ENCODE measurements at regions not wholly inside any gene's neighbourhood (a gene's known extent, or its start where the extent isn't known, plus 50 kb on each side); places are given as distances from the start of the nearest gene placed in this dataset.

DNA sequence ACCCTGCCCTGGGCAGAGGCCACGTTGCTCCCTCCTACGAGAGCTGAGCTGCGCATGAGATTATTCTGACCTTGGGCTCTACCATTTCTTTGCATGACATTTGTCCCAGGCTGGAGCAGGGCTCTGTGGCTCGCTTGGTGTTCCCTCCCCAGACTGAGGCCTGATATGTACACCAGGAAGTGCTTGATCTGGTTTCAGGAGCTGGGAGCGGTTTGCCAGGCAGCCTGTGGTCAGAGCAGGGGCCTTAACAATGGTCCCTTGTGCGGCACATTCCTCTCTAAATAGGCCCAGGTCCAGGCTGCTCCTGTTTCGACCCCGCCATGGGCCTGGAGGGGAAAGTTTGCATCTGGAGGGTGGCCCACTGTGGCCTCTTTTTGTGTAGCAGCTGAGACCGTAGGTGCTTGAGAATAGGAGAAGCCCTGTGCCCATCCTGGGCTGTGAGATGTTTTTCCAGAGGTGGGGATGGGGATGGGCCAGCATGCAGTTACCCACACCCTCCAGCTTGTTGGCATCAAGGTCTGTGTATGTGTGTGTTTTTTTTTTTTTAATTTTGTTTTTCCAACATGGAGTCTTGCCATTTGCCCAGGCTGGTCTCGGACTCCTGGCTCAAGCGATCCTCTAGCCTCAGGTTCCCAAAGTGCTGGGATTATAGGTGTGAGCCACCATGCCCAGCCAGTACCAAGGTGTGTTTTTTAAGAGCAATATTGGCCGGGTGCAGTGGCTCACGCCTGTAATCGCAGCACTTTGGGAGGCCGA, 253.9 kb downstream of the SEC14L1 start:
- TF ChIP-seq, protein P1, sequence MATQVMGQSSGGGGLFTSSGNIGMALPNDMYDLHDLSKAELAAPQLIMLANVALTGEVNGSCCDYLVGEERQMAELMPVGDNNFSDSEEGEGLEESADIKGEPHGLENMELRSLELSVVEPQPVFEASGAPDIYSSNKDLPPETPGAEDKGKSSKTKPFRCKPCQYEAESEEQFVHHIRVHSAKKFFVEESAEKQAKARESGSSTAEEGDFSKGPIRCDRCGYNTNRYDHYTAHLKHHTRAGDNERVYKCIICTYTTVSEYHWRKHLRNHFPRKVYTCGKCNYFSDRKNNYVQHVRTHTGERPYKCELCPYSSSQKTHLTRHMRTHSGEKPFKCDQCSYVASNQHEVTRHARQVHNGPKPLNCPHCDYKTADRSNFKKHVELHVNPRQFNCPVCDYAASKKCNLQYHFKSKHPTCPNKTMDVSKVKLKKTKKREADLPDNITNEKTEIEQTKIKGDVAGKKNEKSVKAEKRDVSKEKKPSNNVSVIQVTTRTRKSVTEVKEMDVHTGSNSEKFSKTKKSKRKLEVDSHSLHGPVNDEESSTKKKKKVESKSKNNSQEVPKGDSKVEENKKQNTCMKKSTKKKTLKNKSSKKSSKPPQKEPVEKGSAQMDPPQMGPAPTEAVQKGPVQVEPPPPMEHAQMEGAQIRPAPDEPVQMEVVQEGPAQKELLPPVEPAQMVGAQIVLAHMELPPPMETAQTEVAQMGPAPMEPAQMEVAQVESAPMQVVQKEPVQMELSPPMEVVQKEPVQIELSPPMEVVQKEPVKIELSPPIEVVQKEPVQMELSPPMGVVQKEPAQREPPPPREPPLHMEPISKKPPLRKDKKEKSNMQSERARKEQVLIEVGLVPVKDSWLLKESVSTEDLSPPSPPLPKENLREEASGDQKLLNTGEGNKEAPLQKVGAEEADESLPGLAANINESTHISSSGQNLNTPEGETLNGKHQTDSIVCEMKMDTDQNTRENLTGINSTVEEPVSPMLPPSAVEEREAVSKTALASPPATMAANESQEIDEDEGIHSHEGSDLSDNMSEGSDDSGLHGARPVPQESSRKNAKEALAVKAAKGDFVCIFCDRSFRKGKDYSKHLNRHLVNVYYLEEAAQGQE (IDR thresholded peaks at IDR 0.05; ENCODE audit: low read depth), result no peak
- no peak for TF ChIP-seq CREB1 (IDR thresholded peaks at IDR 0.05; ENCODE audit: low read depth)
- no peak for TF ChIP-seq FOXM1 (IDR thresholded peaks at IDR 0.05; ENCODE audit: borderline replicate concordance, low read depth)
- no peak for TF ChIP-seq TCF12 (IDR thresholded peaks at IDR 0.05; ENCODE audit: low read depth)
- TF ChIP-seq EP300 (IDR thresholded peaks at IDR 0.05; ENCODE audit: borderline replicate concordance), result no peak
- TF ChIP-seq, protein P2, sequence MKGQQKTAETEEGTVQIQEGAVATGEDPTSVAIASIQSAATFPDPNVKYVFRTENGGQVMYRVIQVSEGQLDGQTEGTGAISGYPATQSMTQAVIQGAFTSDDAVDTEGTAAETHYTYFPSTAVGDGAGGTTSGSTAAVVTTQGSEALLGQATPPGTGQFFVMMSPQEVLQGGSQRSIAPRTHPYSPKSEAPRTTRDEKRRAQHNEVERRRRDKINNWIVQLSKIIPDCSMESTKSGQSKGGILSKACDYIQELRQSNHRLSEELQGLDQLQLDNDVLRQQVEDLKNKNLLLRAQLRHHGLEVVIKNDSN (IDR thresholded peaks at IDR 0.05), result no peak
- TF ChIP-seq, protein P3, sequence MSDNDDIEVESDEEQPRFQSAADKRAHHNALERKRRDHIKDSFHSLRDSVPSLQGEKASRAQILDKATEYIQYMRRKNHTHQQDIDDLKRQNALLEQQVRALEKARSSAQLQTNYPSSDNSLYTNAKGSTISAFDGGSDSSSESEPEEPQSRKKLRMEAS (IDR thresholded peaks at IDR 0.05), result no peak
- TF ChIP-seq YY1 (IDR thresholded peaks at IDR 0.05; ENCODE audit: low read depth), result no peak

DNA sequence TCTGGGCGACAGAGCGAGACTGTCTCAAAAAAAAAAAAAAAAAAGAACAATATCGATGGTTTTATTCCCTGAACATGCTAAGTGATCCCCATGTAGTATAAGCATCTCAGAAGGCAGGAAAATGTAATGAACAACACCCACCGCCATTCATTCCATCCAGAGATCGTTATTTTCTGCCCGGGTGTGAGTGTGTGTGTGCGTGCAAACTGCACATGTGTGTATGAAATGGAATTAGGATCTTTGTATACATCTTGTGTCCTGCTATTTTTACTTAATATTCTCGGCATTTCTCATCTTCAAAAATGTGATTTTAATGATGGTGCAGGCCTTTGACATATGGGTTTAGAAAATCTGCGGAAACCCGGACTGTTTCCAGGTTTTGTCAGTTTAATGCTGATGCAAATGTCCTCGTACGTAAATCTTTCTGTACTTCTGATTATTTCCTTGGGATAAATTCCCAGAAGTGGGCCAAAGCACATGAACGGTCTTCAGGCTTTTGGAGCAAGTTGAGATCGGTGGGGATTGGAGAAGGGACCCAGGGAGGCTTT, 254.8 kb downstream of the SEC14L1 start:
- no peak for TF ChIP-seq EP300 (IDR thresholded peaks at IDR 0.05; ENCODE audit: borderline replicate concordance)
- TF ChIP-seq, protein P1 (IDR thresholded peaks at IDR 0.05; ENCODE audit: low read depth), result no peak
- TF ChIP-seq NFIC (IDR thresholded peaks at IDR 0.05), result no peak
- TF ChIP-seq, protein P3 (IDR thresholded peaks at IDR 0.05), result no peak
- no peak for TF ChIP-seq TAF1 (IDR thresholded peaks at IDR 0.05; ENCODE audit: low read depth)
- TF ChIP-seq, protein P2 (IDR thresholded peaks at IDR 0.05), result no peak
- TF ChIP-seq TCF12 (IDR thresholded peaks at IDR 0.05; ENCODE audit: low read depth), result no peak
- no peak for TF ChIP-seq FOXM1 (IDR thresholded peaks at IDR 0.05; ENCODE audit: borderline replicate concordance, low read depth)

DNA sequence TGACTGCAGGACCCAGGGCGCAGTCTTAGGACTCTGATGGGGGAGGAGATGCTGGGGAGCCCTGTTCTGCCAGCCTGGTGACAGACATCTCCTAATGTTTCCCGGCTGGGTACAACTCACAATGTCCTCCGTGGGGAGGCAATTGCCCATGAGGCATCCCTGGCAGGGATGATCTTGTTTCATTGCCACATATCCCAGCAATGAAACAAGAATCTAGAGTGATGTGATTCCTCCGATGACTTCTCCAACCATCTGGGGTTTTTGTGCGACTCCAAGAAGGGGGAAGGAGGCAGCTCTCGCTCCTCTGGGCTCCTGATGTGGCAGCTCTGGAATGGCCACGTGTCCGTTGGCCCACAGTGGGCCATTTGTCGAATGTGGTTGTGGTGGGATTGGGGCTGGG, 255.8 kb downstream of the SEC14L1 start:
- TF ChIP-seq TEAD4 (IDR thresholded peaks at IDR 0.05) (no peak), EP300 (IDR thresholded peaks at IDR 0.05; ENCODE audit: borderline replicate concordance) (no peak), ZBTB7A (IDR thresholded peaks at IDR 0.05; ENCODE audit: low read depth) (no peak), NFIC (IDR thresholded peaks at IDR 0.05) (no peak), CREB1 (IDR thresholded peaks at IDR 0.05; ENCODE audit: low read depth) (no peak), TAF1 (IDR thresholded peaks at IDR 0.05; ENCODE audit: low read depth) (no peak), CEBPB (IDR thresholded peaks at IDR 0.05) (no peak), TCF12 (IDR thresholded peaks at IDR 0.05; ENCODE audit: low read depth) (no peak), EGR1 (IDR thresholded peaks at IDR 0.05) (no peak), RAD21 (IDR thresholded peaks at IDR 0.05; ENCODE audit: low read depth) (no peak), FOXM1 (IDR thresholded peaks at IDR 0.05; ENCODE audit: borderline replicate concordance, low read depth) (no peak), YY1 (IDR thresholded peaks at IDR 0.05; ENCODE audit: low read depth) (no peak)
- TF ChIP-seq, protein P3 (IDR thresholded peaks at IDR 0.05), result no peak
- TF ChIP-seq, protein P1 (IDR thresholded peaks at IDR 0.05; ENCODE audit: low read depth), result no peak
- TF ChIP-seq, protein P2 (IDR thresholded peaks at IDR 0.05), result no peak

All from Ishikawa (cell line).